ENCODE measurements at regions not wholly inside any gene's neighbourhood (a gene's known extent, or its start where the extent isn't known, plus 50 kb on each side); places are given as distances from the start of the nearest gene placed in this dataset.

GRCh38 chr1:232877365-232878028 lies 72.3 kb downstream of the MAP10 start:
- no peak overlapping the region for H3K4me2 ChIP-seq (ENCODE audit: insufficient read depth in 1 of 2, low read depth in 2 of 2, low read length in 2 of 2)
- no peak overlapping the region for H3K4ac ChIP-seq (replicated peaks; ENCODE audit: insufficient read length, low read depth, low read length)
- H4K20me1 ChIP-seq (replicated peaks in 1 of 2; ENCODE audit: control insufficient read depth in 1 of 2, insufficient read depth in 2 of 2, low read length in 2 of 2) = peaks cover 0 to 2% of the 10 kb centered on the region in 2 experiments
- ChIA-PET CTCF (ENCODE audit: partially characterized antibody) (interaction anchor here (1.1 to 4.8 kb wide), 4 partner anchors 11 to 89 kb away, joined by 3 to 24 read pairs (median 4); no protein-coding TSS in a partner anchor), POLR2A (ENCODE audit: partially characterized antibody) (no interaction called here)
- H3K36me3 ChIP-seq (ENCODE audit: control insufficient read depth in 2 of 4, insufficient read depth in 4 of 4, low read length in 3 of 4) = no peaks in the 10 kb centered on the region
- H3K79me1 ChIP-seq (ENCODE audit: low read depth, low read length) = no peaks in the 10 kb centered on the region
- H2AFZ ChIP-seq (ENCODE audit: low read length) = no peak overlapping the region
- no peaks in the 10 kb centered on the region for H3K9me3 ChIP-seq (ENCODE audit: insufficient read depth in 2 of 2, low read depth in 1 of 2, low read length in 1 of 2)
- FAIRE-seq = no peak
- no peak overlapping the region for H2BK20ac ChIP-seq (ENCODE audit: low read length)
- H2AK5ac ChIP-seq (ENCODE audit: low read depth, low read length) = no peak overlapping the region
- H3K18ac ChIP-seq (ENCODE audit: extremely low read depth, low read length) = no peak overlapping the region
- no peak for DNase-seq (ENCODE audit: low read depth in 1 of 2, low spot score in 2 of 2)
- no peak overlapping the region for H2BK120ac ChIP-seq (replicated peaks; ENCODE audit: low read depth, low read length)
- H3K9ac ChIP-seq (replicated peaks in 1 of 4; ENCODE audit: extremely low read depth in 1 of 4, low read depth in 3 of 4, low read length in 3 of 4) = no peak overlapping the region
- no peak overlapping the region for H2BK12ac ChIP-seq (ENCODE audit: low read depth, low read length)
- H3K79me2 ChIP-seq (ENCODE audit: control insufficient read depth in 1 of 2, insufficient read depth in 2 of 2, low read length in 2 of 2) = no peaks in the 10 kb centered on the region
- no peaks in the 10 kb centered on the region for H3K23me2 ChIP-seq (ENCODE audit: low read depth, low read length)
- H3K23ac ChIP-seq (ENCODE audit: insufficient read length) = no peak overlapping the region
- H4K8ac ChIP-seq (ENCODE audit: extremely low read depth, insufficient read depth, low read length) = no peak overlapping the region
- H3K4me1 ChIP-seq (replicated peaks in 1 of 4; ENCODE audit: control insufficient read depth in 3 of 4, insufficient read depth in 4 of 4, low read length in 3 of 4) = no peaks in the 10 kb centered on the region
- no peak overlapping the region for H4K91ac ChIP-seq (replicated peaks; ENCODE audit: insufficient read length, low read length)
- no peak overlapping the region for H3K14ac ChIP-seq (ENCODE audit: insufficient read length)
- no peak overlapping the region for H3K27ac ChIP-seq (ENCODE audit: low read depth, low read length)
- H3K56ac ChIP-seq (replicated peaks; ENCODE audit: insufficient read length, low read depth, low read length) = no peak overlapping the region
- TF ChIP-seq FOSL1 (IDR thresholded peaks at IDR 0.05; ENCODE audit: insufficient read depth, low read depth, low read length) = no peak
- no peak for TF ChIP-seq RXRA (IDR thresholded peaks at IDR 0.05; ENCODE audit: insufficient read depth, low read depth, low read length)
- no peak for TF ChIP-seq SP2 (IDR thresholded peaks at IDR 0.05; ENCODE audit: low read length)
- no peak for TF ChIP-seq GTF2F1 (IDR thresholded peaks at IDR 0.05; ENCODE audit: borderline replicate concordance, low read depth, low read length)
- TF ChIP-seq RBBP5 (IDR thresholded peaks at IDR 0.05; ENCODE audit: borderline replicate concordance, low read depth, low read length) = no peak
- H4K5ac ChIP-seq (ENCODE audit: insufficient read length, low read depth, low read length) = no peak overlapping the region
- H3K4me3 ChIP-seq (ENCODE audit: extremely low read depth in 1 of 4, insufficient read depth in 2 of 4, low read depth in 3 of 4, low read length in 4 of 4) = no peak overlapping the region
- no peaks in the 10 kb centered on the region; a peak in 1 of 7 replicates for H3K27me3 ChIP-seq (replicated peaks in 1 of 4; ENCODE audit: control insufficient read depth in 3 of 4, extremely low read depth in 1 of 4, insufficient read depth in 3 of 4, low read length in 3 of 4)
- 85% methylated on average over 10 of the region's 10 CpGs; no CpG with 5 or more reads in 1 of the 2 experiments for WGBS, 2 experiments (ENCODE audit: extremely low coverage in 1 of 2, insufficient coverage in 1 of 2, insufficient read length in 1 of 2, insufficient replicate concordance in 2 of 2, low coverage in 1 of 2, low lambda C conversion rate in 2 of 2, missing lambda C conversion rate in 1 of 2)
- no peak overlapping the region for H2BK5ac ChIP-seq (ENCODE audit: low read depth, low read length)
- no peak overlapping the region for H2BK15ac ChIP-seq (ENCODE audit: low read length)
